Fibroblast of villous mesenchyme (primary cell): ENCODE measurements at regions not wholly inside any gene's neighbourhood (a gene's known extent, or its start where the extent isn't known, plus 50 kb on each side); places are given as distances from the start of the nearest gene placed in this dataset.
"Not testable (repeated sequence)": the region's sequence is repeated elsewhere in the genome, so short reads cannot be mapped to it uniquely, and the experiment has no call there.

Experiments
- DNase-seq: peaks from one replicate; pipeline ENCODE4 v3.0.0-alpha.2; 2010; ENCODE audit warnings: low read depth
- H3K4me3 ChIP-seq: 2 replicates; pipeline ENCODE4 v1.5.1; 2011; ENCODE audit warnings: low read depth, mild to moderate bottlenecking, low read length
- CTCF ChIP-seq: IDR thresholded peaks from 2 replicates; pipeline ENCODE4 v1.5.1; 2012; ENCODE audit warnings: low read depth, mild to moderate bottlenecking, low read length; ENCODE audit not compliant: insufficient read depth

DNA sequence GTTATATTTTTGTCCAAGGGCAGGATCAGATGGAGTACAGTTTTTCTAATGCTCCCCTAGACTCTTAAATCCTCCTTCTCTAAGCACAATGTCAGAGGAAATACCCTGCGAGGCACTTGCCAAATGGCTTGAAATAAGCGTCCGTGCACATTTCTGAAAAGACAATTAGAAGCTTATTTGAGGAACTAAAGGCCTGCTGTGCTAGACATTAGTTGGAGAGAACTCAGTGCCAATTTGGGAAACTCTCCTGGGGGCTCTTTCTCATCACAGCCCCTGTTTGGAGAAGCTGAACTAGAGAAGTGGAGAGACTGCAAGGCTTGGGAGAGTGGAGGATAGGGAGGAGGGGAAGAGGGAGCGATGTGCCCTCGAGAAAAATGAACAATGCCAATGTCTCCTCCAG is 247.6 kb upstream of the C2CD4B start:
- no peak overlapping the region for H3K4me3 ChIP-seq
- TF ChIP-seq CTCF, result no peak
- no peak for DNase-seq

DNA sequence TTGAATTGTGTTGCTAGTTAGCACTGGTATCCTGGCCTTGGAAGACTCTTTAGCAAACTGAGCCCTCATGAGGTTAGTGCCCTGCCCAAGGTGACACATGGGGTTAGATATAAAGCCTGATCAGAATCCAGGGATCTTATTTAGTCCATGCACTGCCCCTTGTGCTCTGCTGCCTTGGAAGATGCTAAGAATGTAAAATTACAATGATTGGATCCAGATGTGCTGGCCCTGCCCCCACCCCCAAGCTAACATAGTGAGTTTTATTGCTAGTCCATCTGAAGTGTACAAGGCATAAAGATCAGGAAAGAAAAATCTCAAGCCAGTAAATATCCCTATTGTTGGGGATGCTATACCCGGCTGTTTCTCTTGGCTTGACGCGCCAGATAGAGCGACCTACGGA is 248.1 kb upstream of the C2CD4B start:
- H3K4me3 ChIP-seq, result no peak overlapping the region
- TF ChIP-seq CTCF, result no peak
- peak; percentile 38 for DNase-seq

DNA sequence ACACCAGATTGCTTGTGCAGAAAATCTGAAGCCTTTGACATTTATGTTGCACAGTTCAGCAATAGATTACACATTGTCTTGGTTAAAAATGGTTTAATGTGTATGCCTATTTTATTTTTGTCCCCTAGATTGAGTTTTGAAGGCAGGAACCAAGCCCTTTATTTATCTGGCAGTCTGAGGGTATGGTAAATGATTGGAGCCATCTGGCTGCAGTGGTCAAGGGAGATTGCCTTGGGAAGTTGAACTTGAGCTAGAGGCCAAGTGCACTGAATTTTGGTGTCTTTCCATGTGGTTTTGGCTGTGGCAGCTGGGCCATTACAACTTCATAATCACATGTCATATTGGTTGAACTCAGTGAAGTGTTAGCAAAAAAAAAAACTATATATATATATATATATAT is 248.7 kb upstream of the C2CD4B start:
- no peak overlapping the region for H3K4me3 ChIP-seq
- DNase-seq, result peak; percentile 20
- no peak for TF ChIP-seq CTCF

DNA sequence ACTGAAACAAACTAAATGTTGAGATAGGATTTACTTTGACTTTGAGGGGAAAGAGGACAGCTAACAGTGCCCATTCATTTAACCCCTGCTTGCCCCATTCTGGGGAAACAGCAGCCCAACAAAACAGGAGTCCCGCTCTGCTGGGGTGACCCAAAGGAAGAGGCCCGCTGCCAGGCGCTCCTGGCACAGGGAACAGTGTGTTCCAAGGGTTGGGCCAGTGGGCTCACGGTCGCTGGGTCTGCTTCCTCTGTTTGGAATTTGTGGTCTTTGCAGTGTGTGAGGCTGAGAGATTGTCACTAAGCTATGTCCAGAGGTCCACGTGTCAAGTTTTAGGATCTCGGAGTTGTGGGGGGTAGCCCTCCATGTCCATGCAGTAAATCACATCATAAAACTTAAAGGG is 250.4 kb upstream of the C2CD4B start:
- H3K4me3 ChIP-seq, result no peak overlapping the region
- no peak for TF ChIP-seq CTCF
- DNase-seq, result no peak

DNA sequence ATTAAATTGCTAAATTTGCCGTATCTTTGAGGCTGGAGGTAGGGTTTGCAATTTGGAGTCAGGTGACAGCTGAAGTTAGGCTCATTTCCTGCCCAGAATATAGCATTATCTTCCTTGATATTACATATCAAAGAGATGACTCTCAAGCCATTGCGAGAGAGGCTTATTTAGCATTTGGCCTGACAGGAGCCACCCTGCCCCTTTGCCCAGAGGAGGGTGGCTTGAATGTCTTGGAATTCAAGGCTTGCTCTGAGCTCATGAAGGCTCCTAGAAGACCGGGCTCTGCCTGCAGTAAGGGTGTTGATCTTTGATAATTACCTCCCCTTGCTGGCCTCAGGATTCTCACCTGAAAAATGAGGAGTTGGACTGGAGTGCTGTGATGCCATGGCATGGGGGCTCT is 251.4 kb upstream of the C2CD4B start:
- H3K4me3 ChIP-seq, result no peak overlapping the region
- no peak for DNase-seq
- TF ChIP-seq CTCF, result no peak

DNA sequence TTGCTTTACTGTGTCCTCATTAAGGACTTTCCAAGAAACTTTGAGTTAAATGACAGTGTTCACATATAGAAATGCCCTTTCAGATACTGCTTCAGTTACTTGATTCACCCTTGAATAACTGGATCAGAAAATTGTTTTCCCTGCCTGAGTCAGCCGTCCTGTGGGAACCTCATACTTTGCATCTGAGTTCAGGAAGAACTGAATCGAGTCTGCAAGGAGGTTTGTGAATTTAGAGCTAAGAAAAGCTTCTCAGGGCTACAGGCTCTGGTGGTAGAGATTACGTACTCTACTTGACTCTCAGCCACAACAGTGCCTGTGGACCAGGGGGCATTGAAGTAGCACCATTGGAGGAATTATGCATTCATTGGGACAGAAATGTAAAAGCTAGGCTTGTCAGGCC is 252.4 kb upstream of the C2CD4B start:
- no peak for DNase-seq
- no peak for TF ChIP-seq CTCF

DNA sequence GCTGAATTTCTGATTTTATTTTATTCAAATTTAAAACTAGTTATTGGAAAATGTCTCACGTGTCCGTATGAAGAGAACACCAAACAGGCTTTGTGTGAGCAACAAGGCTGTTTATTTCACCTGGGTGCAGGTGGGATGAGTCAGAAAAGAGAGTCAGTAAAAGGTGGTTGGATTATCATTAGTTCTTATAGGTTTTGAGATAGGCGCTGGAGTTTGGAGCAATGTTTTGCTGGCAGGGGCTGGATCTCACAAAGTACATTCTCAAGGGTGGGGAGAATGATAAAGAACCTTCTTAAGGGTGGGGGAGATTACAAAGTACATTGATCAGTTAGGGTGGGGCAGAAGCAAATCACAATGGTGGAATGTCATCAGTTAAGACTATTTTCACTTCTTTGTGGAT is 253.4 kb upstream of the C2CD4B start:
- DNase-seq, H3K4me3 ChIP-seq: not testable (repeated sequence)

More for the DNA sequence above, 252.4 kb upstream of the C2CD4B start:
- no peak overlapping the region for H3K4me3 ChIP-seq
